ENCODE measurements at regions not wholly inside any gene's neighbourhood (a gene's known extent, or its start where the extent isn't known, plus 50 kb on each side); places are given as distances from the start of the nearest gene placed in this dataset.
"Not testable (repeated sequence)": the region's sequence is repeated elsewhere in the genome, so short reads cannot be mapped to it uniquely, and the experiment has no call there.

- TF ChIP-seq REST (IDR thresholded peaks at IDR 0.05; ENCODE audit: borderline replicate concordance); CTCF (IDR thresholded peaks at IDR 0.05; ENCODE audit: poor library complexity, severe bottlenecking); EZH2 (IDR thresholded peaks at IDR 0.05; ENCODE audit: borderline replicate concordance, insufficient read depth, low read length, poor library complexity, severe bottlenecking); TAF1 (IDR thresholded peaks at IDR 0.05; ENCODE audit: low read depth): not testable (repeated sequence)
Measured at GRCh38 chr6:141460245-141460644, 672.5 kb upstream of the GJE1 start.

Measured in neural cell (in vitro differentiated cells).